GM19438 (cell line): ENCODE measurements at regions not wholly inside any gene's neighbourhood (a gene's known extent, or its start where the extent isn't known, plus 50 kb on each side); places are given as distances from the start of the nearest gene placed in this dataset.
A peak's percentile ranks its signal among the peaks of the same experiment; 100 is the strongest.
"Not testable (repeated sequence)": the region's sequence is repeated elsewhere in the genome, so short reads cannot be mapped to it uniquely, and the experiment has no call there.

Experiments used
- ATAC-seq: cut with Tn5 transposase; IDR thresholded peaks from one replicate; pipeline ENCODE4 v1.9.1; 2021; ENCODE audit warnings: low read depth; ENCODE audit not compliant: unreplicated experiment

- ATAC-seq: not testable (repeated sequence)
Observed at GRCh38 chr10:30703446-30703845, 73.9 kb upstream of the LYZL2 start.

GRCh38 chr10:30702860-30703259 is 73.3 kb upstream of the LYZL2 start:
- ATAC-seq: no peak

- peak; percentile 58 for ATAC-seq
Observed at GRCh38 chr10:30701451-30702173, 72.1 kb upstream of the LYZL2 start.

GRCh38 chr10:30697806-30698205 is 68.3 kb upstream of the LYZL2 start:
- ATAC-seq: no peak

GRCh38 chr10:30697221-30697620 is 67.7 kb upstream of the LYZL2 start:
- not testable (repeated sequence) for ATAC-seq

- ATAC-seq: not testable (repeated sequence)
Observed at GRCh38 chr10:30696416-30697185, 67.0 kb upstream of the LYZL2 start.

- not testable (repeated sequence) for ATAC-seq
Observed at GRCh38 chr10:30695481-30696236, 66.1 kb upstream of the LYZL2 start.

- no peak for ATAC-seq
Observed at GRCh38 chr10:30694518-30695228, 65.1 kb upstream of the LYZL2 start.

GRCh38 chr10:30691639-30692015 is 62.1 kb upstream of the LYZL2 start:
- no peak for ATAC-seq

- not testable (repeated sequence) for ATAC-seq
Observed at GRCh38 chr10:30690948-30691638, 61.5 kb upstream of the LYZL2 start.

GRCh38 chr10:30688456-30688855 is 58.9 kb upstream of the LYZL2 start:
- no peak for ATAC-seq

GRCh38 chr10:30687698-30688213 is 58.2 kb upstream of the LYZL2 start:
- peak; percentile 80 for ATAC-seq

GRCh38 chr10:30686708-30687107 is 57.2 kb upstream of the LYZL2 start:
- no peak for ATAC-seq

- ATAC-seq: no peak
Observed at GRCh38 chr10:30683496-30683895, 53.9 kb upstream of the LYZL2 start.

GRCh38 chr10:30682377-30683199 is 53.0 kb upstream of the LYZL2 start:
- not testable (repeated sequence) for ATAC-seq

- no peak for ATAC-seq
Observed at GRCh38 chr10:30680908-30681307, 51.4 kb upstream of the LYZL2 start.
